Endothelial cell (in vitro differentiated cells): ENCODE measurements at regions not wholly inside any gene's neighbourhood (a gene's known extent, or its start where the extent isn't known, plus 50 kb on each side); places are given as distances from the start of the nearest gene placed in this dataset.
A peak's percentile ranks its signal among the peaks of the same experiment; 100 is the strongest.

Experiments
- DNase-seq: peaks from one replicate; pipeline ENCODE4 v3.0.0; 2021; ENCODE audit warnings: low spot score
- H3K27ac Mint-ChIP-seq: one replicate; pipeline ENCODE4 v1.8.0; 2021; ENCODE audit warnings: mixed read lengths, inconsistent platforms; ENCODE audit not compliant: unreplicated experiment
- H3K27me3 Mint-ChIP-seq: one replicate; pipeline ENCODE4 v1.8.0; 2021; ENCODE audit warnings: mild to moderate bottlenecking, moderate library complexity, mixed read lengths, inconsistent platforms; ENCODE audit not compliant: unreplicated experiment
- H3K36me3 Mint-ChIP-seq: one replicate; pipeline ENCODE4 v1.8.0; 2021; ENCODE audit warnings: mild to moderate bottlenecking, low read depth, mixed read lengths, inconsistent platforms; ENCODE audit not compliant: unreplicated experiment
- H3K4me1 Mint-ChIP-seq: one replicate; pipeline ENCODE4 v1.8.0; 2021; ENCODE audit warnings: mild to moderate bottlenecking, mixed read lengths, inconsistent platforms; ENCODE audit not compliant: unreplicated experiment
- H3K4me3 Mint-ChIP-seq: one replicate; pipeline ENCODE4 v1.8.0; 2021; ENCODE audit warnings: mild to moderate bottlenecking, mixed read lengths, inconsistent platforms; ENCODE audit not compliant: unreplicated experiment
- H3K9me3 Mint-ChIP-seq: one replicate; pipeline ENCODE4 v1.8.0; 2021; ENCODE audit warnings: mixed read lengths, inconsistent platforms; ENCODE audit not compliant: unreplicated experiment
- CTCF ChIP-seq: fragments of 200-600 bp; sonication (generic); IDR thresholded peaks from one replicate; pipeline ENCODE4 v1.5.0; 2021; ENCODE audit warnings: antibody characterized with exemption; ENCODE audit not compliant: unreplicated experiment

DNA sequence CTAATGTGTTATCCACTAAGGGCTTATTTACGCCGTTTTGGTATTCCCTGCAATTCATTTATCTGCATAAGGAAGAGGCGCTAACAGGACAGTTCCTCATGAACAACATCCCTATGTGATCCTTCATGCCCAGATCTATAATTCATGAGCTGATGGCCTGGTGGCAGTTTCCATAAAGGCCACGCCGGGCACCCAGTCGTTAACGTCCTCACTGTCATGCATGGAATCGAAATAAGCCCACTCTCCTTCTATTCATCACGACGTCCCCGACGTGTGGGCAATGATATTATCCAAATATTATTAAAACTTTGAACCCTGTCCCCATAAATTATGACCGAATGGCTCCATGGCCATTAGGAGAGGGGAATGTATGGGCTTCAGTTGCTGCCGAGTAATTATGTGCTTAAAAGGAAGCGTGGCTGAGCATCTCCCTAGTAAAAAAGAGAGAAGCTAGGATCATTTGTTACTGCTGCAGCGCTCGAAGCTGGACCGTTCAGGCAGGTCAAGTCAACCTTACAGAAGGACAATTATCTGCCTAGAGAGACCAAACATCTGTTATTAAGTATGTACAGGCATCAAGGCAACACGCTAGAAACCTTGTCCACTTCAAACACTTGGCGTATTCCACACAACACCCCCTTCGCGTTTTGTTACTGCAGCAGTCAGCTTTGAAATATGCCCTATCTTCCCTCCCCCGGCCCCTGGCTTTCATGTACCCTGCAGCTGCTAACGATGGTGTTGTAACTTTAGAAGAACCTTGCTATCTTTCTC is 94.0 kb upstream of the SALL1 start:
- no peak for TF ChIP-seq CTCF
- Mint-ChIP-seq H3K36me3 (no peaks in the 10 kb centered on the region), H3K27ac (no peak overlapping the region), H3K4me3 (no peak overlapping the region), H3K9me3 (no peaks in the 10 kb centered on the region), H3K4me1 (peaks cover 17% of the 10 kb centered on the region), H3K27me3 (peaks cover 5% of the 10 kb centered on the region)
- DNase-seq, result no peak

GRCh38 chr16:51243936-51244436 is 92.9 kb upstream of the SALL1 start:
- Mint-ChIP-seq H3K27me3 (peaks cover 3% of the 10 kb centered on the region), H3K27ac (no peak overlapping the region), H3K4me1 (peaks cover 17% of the 10 kb centered on the region), H3K9me3 (no peaks in the 10 kb centered on the region), H3K36me3 (peaks cover 2% of the 10 kb centered on the region), H3K4me3 (no peak overlapping the region)
- no peak for TF ChIP-seq CTCF
- DNase-seq, result no peak

DNA sequence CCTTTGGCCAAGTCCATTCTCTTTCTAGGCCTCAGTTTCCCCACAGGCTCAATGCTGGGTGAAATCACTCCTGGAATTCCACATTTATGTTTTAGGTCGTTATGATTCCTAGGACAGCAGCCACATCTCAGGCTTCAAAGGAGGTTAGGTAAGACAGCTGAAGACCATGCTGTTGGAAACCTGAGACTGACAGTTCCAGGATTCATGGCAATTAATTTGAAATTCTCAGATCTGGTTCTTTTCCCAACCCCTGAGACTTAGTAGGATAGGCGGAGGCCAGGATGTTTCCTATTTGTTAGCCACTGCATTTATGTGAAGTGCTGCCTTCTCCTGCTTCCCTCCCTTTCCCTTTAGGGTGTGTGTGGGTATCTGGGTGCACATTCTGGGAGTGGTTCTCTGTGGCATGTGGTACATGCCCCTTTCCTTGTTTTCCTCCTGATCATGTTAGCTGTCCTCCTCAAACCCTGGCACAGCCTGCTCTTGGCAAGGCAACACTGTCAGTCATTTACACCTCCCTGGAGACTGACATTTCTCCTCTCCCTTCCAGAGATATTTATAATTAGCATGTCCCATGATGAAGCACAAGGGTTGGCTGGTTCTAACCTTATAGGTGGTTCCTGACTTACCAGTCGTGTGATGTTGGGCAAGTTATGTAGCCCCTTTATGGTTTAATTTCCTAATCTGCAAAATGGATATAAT is 91.4 kb upstream of the SALL1 start:
- Mint-ChIP-seq H3K27me3 (peaks cover 2% of the 10 kb centered on the region), H3K4me1 (peaks cover 29% of the 10 kb centered on the region), H3K36me3 (peaks cover 4% of the 10 kb centered on the region), H3K4me3 (no peak overlapping the region), H3K27ac (no peak overlapping the region), H3K9me3 (no peaks in the 10 kb centered on the region)
- TF ChIP-seq CTCF, result no peak
- no peak for DNase-seq

DNA sequence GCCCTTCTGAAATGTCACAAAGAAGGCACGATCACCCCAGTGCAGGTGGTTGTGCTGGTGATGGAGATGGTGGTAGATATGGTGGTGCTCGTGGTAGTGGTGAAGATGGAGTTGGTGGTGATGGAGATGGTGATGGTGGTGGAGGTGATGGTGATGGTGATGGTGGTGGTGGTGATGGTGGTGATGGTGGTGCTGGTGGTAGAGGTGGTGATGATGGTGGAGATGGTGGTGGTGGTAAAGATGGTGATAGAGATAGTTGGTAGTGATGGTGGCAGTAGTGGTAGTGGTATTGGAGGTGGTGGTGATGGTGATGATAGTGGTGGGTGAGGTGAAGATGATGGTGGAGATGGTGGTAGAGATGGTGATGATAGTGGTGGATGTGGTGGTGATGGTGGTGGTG is 88.1 kb upstream of the SALL1 start:
- TF ChIP-seq CTCF, result no peak
- H3K27ac Mint-ChIP-seq, result no peak overlapping the region

More for the DNA sequence above, 88.1 kb upstream of the SALL1 start:
- H3K4me1 Mint-ChIP-seq, result peaks cover 35% of the 10 kb centered on the region
- H3K4me3 Mint-ChIP-seq, result peak overlapping the region; percentile 53
- peaks cover 2% of the 10 kb centered on the region for H3K27me3 Mint-ChIP-seq
- peaks cover 4% of the 10 kb centered on the region for H3K36me3 Mint-ChIP-seq
- DNase-seq, result no peak
- H3K9me3 Mint-ChIP-seq, result no peaks in the 10 kb centered on the region
